ENCODE measurements at regions not wholly inside any gene's neighbourhood (a gene's known extent, or its start where the extent isn't known, plus 50 kb on each side); places are given as distances from the start of the nearest gene placed in this dataset.
"Not testable (repeated sequence)": the region's sequence is repeated elsewhere in the genome, so short reads cannot be mapped to it uniquely, and the experiment has no call there.

DNA sequence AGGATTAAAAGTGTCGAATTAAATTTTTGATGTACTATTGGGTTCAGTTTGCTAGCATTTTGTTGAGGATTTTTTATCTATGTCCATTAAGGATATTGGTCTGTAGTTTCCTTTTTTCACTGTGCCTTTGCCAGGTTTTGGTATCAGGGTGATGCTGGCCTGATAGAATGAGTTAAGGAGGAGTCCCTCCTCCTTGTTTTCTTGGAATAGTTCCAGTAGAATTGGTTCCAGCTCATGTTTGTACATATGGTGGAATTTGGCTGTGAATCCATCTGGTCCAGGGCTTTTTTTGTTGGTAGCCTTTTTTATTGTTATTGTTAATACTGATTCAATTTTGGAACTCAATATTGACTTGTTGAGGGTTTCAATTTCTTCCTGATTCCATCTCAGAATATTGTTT lies 141.8 kb downstream of the SIM1 start:
- no peak for DNase-seq

DNA sequence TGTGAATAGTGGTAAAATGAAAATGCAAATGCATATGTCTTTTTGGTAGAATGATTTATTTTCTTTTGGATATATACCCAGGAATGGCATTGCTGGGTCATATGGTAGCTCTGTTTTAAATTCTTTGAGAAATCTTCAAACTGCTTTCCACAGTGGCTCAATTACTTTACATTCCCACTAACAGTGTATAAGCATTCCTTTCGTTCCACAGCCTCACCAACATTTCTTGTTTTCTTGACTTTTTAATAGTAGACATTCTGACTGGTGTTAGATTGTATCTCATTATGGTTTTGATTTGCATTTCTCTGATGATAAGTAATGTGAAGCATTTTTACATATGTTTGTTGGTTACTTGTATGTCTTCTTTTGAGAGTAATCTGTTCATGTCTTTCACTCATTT lies 144.0 kb downstream of the SIM1 start:
- DNase-seq = no peak

DNA sequence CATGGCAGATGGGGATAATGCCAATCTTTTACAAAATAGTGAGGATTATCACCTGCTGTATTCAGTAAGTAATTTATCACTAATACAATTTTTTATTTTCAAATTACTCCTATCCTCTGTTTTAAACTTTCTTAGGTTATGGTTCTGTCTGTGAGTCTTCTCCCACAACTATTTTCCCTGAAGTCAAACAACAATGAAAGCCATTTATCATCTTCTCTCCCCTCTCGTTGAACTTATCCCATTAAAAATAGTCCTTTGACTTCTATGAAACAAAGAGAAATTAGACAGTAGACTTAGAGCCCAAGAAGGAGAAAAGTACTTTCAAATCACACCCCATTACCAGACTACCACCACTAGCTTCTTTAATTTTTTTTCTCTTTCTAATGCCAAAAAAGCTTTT lies 147.7 kb downstream of the SIM1 start:
- no peak for DNase-seq

DNA sequence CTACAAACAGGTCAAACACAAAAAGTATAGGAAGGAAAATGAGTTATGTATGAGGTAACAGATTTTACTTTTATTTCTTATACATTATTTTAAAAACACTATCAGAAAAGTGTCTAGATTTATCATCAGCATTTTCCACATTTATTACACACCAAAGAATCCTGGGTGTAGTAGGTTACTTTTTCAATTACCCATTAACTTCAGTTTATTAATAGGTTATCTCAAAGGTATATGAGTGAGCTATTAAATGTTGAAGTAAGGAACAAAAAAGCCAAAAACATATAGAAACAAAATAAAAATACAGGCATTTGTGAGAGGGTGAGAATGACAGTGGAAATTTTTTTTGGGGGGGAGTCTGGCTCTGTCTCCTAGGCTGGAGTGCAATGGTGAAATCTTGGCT lies 150.5 kb downstream of the SIM1 start:
- no peak for DNase-seq

DNA sequence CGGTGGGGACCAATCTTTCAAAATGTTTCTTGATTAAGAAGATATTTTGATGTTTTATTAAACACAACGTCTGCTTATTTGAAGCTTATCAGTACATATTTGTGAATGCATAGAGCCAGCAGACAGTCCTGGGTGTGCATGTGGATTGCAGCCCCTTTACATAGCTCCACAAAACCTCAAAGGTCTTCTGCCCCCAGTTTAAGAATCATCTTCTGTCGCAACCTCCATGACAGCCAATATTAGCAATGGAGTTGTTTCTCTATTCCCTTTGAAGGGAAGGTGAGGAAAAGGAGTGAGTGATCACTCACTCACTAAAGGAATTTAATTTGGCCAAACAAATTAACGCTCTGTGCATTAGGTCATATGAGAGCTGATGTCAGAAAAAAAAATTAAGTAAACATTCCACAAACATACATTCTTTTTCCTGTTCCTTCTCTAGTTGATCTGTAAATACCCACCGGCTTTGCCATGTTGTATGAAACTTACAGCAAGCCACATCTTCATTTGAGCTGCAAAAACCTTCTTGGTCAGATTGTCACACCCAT lies 152.9 kb downstream of the SIM1 start:
- DNase-seq = no peak

DNA sequence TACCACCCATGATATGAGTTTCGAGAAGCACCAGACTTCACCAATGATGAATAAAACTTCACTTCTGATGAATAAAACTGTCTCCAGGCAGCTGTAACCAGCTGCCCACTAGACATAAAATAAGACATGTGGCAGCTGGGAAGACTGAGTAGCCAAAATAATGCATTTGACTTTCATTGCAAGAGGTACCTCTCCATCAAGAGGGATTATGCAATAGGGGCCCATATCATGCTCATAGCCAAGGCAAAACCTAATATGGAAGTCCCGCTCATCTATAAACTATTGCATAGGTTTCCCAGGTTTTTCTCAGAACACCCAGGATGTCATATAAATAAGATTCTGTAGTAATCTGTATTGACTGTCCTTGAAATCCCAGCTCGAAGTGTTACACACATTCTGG lies 155.5 kb downstream of the SIM1 start:
- no peak for DNase-seq

DNA sequence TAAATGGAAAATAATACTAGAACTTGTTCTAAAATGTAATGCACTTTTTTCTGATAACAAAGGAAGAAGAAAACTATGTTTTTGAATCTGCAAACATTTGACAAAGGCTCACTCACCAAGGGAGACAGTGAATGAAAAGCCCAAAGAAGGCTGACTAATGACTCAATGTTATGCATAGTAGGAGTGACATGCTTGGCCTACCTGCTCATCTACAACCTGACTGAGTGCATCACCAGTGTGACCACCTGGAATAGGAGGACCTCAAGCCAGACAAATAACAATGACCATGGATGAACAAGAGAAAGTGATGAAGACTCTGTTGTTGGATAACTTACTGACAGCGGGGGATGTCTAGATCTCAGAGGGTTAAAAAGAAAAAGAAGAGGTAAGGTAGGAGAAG lies 157.2 kb downstream of the SIM1 start:
- no peak for DNase-seq

DNA sequence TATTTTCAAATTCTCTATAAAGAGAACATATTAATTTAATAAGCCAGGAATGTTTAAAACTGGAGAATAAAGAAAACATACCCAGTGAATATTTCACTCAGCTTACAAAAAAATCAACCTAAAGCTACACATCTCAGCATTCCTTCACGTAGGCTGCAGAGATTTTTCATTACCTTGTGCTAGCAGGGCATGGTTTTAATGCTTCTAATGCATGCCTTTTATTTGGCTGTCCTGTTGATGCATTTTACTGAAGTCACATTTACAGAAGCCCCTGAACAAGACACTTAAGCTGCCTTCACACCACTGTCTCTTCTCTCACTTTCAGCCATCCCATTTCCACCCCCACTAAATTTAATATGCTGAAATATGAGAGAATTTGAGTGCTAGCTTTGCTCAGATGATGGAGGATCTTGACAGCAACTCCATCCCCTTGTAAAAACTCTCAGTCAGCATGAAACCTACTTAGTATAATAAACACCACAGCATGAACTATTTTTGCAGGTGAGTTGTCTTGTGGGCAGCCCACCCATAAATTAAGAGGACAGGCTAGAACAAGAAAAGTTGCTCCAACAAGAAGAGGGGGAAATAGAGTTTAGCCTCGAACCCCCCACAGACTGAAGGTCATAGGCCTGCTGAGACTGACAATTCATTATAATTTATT lies 159.4 kb downstream of the SIM1 start:
- DNase-seq = no peak

DNA sequence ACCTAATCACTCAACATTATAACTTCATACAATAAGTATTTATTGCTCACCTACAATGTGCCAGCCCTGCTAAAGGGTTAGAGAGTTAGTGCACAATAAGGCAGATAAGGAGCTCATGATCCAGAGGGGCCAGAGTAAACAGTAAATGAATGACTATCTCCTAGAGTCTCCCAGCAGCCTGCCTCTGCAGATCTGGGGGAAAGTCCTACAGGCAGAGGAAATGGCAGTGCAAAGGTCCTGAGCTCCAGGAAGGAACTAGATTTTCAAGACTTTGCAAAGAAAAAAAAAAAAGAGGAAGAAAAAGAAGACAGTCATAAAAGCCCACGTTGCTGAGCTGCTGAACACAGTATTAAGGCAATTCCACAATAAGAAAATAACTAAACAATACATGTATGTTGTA lies 160.1 kb downstream of the SIM1 start:
- DNase-seq = no peak

DNA sequence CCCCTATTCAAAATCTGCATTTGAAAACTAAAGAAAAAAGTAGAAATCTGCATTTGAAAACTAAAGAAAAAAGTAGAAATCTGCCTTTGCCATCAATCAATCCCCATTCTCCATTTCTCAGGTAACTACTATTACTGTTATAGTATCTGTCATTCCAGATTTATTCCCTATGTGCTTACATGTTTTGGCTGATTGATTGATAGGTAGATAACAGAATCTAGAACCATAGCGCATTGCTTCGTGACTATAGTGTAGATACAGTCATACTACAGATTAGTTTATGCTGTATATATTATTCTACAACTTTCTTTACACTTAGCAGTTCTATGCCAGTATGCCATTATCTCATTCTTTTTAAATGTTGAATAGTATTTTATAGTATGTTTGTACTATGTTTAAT lies 163.0 kb downstream of the SIM1 start:
- no peak for DNase-seq

DNA sequence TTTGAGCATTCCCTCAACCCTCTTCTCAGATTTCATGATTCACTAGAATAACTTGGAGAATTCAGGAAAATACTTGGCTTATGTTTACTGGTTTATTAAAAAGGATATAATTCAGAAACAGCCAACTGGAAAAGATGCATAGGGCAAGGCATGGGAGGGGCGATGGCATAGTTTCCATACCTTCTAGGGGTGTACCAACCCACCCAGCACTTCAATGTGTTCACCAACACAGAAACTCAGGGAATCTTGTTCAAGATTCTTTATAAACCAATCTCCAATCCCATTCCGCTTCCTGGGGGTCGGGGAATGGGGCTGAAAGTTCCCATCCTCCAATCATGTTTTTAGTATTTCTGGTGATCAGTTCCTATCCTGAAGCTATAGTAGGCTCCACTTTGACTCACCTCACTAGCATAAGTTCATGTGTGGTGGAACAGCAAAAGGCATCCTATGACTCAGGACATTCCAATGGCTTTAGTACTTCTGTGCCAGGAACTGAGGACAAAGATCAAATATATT lies 164.4 kb downstream of the SIM1 start:
- DNase-seq = no peak

DNA sequence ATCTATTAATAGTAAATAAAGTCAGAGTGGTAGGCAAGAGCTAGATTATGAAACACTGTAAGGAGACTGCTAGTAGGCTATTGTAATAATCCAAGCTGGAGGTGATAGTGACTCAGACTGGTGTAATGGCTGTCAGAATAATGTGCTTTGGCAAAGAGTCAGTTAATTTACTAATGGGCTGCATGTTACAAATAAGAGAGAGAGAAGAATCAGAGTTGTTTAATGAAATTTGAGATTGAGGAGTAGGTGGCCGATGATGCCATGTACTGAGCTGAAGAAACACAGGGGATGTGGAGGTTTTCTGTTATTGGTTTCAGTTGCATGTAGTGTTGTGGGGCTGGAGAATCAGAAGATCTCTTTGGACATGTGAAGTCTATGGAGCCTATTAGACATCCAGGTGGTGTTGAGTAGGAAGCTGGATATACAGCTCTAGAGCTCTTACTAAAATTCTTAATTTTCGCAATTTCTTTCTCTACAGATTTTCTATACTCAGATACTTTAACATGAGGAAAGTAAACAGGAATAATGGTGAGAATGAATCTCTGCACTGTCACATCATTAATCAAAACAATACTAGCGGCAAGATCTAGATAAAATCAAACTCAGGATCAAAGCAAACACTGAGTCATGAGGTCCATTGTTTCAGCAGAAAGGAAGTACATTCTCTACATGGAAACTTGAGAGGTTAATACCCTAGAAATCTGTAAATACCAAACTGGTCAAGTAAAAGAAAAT lies 167.7 kb downstream of the SIM1 start:
- no peak for DNase-seq

DNA sequence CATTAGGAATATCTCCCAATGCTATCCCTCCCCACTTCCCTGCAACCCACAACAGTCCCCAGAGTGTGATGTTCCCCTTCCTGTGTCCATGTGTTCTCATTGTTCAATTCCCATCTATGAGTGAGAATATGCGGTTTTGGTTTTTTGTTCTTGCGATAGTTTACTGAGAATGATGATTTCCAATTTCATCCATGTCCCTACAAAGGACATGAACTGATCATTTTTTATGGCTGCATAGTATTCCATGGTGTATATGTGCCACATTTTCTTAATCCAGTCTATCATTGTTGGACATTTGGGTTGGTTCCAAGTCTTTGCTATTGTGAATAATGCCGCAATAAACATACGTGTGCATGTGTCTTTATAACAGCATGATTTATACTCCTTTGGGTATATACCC lies 169.5 kb downstream of the SIM1 start:
- DNase-seq = not testable (repeated sequence)

DNA sequence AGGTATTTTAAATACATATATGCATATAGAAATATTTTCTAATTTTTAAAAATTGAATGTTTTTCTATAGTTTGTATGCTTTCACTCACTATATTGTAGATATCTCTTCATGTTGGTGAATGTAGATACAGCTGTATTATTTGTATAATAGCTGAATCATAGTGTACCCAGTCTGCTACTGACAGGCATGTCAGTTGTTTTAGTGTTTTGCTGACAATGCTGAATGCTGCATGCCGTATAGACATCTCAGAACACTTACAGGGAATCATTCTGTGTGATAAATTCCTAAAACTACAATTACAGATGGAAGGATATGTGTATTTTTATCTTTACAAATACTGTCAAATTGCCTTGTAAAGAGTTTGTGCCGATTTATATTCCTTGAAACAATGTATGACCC lies 175.4 kb downstream of the SIM1 start:
- DNase-seq = no peak

DNA sequence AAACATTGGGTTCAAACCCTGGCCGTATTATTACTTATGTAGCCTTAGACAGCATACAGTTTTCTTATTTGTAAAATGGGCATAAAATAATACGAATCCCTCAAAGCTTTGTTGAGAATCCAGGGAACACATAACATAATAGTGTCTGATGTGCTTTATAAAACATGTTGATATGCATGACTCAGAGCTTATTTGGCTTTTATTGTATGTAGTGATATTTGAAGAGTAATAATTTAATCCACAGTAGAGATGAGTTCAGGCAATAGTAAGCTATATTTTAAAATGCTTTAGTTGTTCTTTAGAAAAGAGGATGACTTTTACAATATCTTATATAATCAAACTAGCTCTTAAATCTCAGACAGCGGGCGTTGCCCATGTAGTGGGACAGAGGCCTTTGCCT lies 176.4 kb downstream of the SIM1 start:
- DNase-seq = no peak

DNA sequence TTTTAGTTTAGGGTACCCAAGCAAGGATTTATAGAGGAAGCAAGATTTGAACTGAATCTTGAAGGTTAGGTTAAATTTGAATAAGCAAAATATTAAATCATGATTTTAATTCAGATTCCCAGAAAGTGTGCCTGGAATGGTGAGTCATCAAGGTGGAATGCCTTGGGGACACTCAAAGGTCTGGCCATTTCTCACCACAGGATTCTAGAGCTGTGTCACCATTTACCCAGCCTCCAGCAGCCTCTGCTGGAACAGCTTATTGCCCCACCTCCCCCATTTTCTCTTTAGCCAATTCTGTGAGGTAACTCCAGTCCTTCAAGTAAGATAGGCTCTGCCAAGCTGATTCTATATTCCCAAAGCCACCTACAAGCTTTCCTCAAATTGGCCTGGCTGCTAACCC lies 181.4 kb downstream of the SIM1 start:
- DNase-seq = no peak

DNA sequence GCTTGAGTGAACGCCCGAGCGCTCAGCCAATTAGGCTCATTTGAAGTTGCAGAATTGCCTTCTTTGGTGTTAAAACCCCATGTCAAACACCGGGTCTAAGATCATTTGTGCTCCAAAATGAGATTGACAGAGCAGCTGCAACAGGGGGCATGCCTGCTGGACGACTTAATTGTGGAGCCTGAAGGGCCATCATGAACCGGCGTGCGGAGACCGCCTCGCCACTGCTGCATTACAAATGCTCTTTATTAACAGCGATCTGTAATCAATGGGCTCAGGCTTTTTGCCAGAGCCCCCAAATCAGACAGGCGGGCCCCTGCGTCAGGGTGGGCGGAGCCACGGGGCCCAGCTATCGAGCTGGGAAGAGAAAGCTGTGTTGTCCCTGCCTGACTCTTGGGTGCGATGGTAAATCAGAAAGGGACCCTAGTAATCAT lies 183.2 kb downstream of the SIM1 start:
- peak; percentile 50 for DNase-seq

DNA sequence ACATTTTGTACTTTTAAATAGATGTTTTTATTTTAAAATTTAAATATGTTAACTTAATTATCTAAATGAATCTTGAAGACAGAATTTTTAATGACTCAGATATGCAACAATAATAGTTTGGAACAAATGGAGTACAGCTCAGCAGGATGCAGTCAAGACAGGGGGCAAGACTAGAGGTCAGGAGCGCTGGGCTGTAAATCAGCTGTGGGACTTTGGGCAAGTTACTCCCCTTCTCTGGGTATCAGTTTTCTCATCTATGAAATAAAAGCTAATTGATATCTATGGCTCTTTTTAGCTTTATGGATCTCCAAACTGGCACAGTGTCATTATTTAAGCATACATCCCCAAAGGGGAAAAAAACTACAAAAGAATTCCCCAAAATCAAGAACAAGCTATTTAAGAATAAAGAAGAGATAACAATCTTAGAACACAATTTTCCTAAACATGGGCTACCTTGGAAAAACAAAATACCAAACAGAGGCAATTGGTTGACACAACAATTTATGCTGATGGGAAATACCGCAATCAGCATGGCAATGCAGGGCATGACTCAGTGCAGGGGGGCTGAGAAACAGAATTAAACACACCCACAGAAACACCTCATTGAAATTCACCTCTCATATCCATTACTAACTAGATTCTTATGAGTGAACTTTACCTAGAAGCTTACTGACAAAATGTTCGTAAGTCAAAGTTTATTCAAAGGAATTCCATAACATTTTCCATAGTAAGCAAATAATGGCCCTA lies 188.2 kb downstream of the SIM1 start:
- no peak for DNase-seq

DNA sequence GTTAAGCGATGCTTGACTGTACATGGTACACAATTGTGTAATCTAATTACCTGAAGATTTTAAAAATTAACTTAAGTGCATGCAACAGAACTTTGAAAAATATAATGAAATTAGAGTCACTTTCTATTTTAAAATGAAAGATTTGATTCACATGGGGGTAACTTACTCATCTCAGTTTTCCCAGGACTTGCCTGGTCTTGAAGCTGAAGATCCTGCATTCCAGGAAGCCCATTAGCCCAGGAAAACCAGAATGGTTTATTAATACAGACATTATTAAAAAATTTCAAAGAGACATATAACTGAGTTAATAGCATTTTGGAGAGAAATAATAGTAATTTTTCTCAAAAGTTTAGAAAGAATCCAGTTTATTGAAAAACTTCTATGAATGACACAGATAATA lies 190.6 kb downstream of the SIM1 start:
- no peak for DNase-seq

DNA sequence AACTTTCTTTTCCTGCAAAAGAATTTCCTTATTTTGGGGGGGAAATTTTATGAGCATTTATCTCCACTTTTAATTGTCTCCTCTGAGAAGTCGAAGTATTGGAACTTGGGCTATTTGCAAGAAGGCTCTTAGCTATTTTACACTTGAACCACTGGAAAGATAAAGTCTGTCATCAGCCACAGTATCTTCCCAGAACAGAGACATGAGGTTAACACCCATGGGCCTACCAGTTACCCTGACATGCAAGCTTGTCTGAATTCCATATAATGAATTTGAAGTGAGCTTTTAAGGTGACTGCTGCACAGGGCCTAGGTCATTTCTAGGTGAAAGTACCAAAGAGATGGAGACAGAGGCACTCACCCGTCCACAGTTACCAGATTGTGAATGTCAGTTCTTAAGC lies 193.1 kb downstream of the SIM1 start:
- DNase-seq = no peak

DNA sequence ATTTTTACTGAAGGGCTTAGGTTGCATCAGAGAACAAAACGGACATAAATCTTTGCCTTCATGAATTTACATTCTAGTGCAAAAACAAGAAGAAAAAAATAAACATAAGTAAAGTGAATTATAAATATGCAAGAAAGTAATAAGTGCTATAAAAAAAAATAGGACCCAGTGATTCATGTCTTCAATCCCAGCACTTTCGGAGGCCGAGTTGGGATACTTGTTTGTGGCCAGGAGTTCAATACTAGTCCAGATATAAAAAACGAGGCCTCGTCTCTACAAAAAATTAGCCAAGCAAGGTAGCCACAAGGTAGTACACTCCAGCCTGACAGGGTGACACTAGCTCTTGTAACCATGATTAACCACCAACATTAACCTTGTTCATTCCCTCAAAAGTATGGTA lies 193.5 kb downstream of the SIM1 start:
- no peak for DNase-seq

DNA sequence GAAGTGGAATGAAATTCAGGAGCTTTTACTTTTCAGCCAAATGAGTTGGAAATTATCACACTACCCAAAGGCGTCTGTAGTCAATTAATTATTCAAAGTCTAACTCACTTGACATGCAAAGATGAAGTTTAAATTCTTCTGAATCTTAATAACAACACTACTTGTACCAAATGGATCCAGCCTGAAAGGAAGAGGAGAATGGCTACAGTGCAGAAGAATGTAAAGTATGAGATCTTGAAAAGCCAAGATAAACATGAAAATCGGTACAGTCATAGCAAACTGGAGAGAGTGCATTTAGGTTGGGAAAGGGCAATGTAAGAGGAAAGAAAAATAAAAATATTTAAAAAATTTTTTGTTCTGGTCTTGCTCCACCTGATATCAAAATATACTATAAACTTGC lies 195.5 kb downstream of the SIM1 start:
- DNase-seq = no peak

DNA sequence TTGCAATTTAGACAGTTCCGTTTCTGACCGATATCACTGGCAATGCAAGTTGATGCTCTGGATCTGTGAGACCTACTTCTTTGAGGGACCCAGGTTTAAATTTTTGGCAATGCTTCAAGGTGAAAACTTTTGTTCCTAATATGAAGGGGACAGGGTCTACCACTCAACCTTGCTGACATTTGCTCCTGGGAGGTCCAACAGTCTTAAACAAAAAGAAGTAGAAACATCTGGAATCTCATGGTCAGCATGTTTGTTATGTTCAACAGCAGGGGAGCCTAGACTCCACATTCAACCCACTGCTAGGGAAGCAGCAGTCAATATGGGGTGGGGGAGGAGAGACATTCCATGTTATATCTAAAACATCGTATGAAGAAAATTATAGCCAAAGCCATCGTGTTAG lies 196.4 kb downstream of the SIM1 start:
- no peak for DNase-seq

DNA sequence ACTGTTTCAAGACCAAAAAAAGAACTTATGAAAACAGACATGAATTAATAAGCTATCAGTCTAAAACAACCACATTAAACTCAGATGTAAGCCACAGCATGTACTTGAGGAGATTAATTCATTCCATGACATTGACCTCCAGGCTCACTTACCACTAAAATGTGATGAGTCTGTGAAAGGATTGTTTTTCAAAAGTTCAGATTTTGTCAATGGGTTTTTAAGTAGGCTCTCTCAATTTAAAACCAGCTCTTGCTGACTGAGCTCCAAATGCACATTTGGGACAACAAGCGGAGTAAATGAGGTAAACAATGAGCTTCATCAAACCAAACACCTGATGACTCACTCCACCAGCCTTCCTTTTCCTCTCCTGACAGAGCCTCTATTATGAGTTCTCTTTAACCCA lies 197.0 kb downstream of the SIM1 start:
- no peak for DNase-seq
